ENCODE measurements at regions not wholly inside any gene's neighbourhood (a gene's known extent, or its start where the extent isn't known, plus 50 kb on each side); places are given as distances from the start of the nearest gene placed in this dataset.

DNA sequence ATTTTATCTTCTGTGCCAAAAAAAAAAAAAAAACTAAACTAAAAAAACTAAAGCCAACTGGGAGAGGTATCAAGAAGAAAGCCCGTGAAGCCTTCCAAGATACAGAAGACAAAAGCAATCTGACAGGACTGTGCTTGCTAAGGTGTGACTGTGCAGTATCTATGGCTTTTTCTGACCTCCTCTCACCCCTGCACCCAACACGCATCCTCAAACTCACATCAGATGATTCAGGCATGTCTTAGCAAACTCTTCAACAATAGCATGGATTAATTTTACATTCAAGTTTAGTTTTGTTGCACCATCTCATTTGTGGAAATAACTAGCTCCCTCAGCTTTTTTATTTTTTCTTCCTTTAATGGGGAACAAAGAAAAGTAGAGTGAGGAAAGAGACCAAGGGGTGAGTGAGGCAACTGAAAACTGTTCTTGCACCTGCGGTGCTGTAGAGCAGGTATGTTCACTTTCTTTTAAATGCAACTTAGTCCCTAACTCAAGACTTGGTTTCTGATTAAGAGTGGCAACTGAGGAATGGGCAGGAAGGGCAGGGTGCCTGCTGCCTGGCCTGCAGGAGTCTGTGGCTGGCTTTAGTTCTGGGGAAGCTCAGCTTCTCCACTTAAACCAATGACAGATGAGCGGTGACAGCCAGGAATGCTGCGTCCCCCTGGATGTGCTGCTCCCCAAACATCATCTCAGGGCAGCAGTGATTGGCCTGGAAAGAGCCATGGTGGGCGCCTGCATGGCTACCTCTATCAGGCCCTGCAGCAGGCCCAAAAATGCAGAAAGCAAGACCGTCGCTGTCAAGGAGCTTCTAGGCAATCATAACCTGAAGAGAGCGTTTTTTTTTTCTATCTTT lies 71.3 kb upstream of the LRRC8B start:
- Histone ChIP-seq H3K36me3 (ENCODE audit: control insufficient read depth, insufficient read depth, low read length) (no peaks in the 10 kb centered on the region), H3K27ac (ENCODE audit: extremely low read depth, low read depth, low read length) (no peak overlapping the region), H3K4me1 (replicated peaks in 1 of 2; ENCODE audit: control insufficient read depth in 2 of 2, insufficient read depth in 2 of 2, low read length in 2 of 2) (no peaks in the 10 kb centered on the region), H3K27me3 (ENCODE audit: control insufficient read depth in 2 of 2, insufficient read depth in 2 of 2, low read length in 2 of 2) (no peaks in the 10 kb centered on the region), H3K9ac (ENCODE audit: insufficient read depth in 1 of 2, low read depth in 2 of 2, low read length in 2 of 2) (no peak overlapping the region), H3K4me2 (ENCODE audit: insufficient read depth, low read length) (no peak overlapping the region), H3K9me3 (replicated peaks; ENCODE audit: control insufficient read depth, insufficient read depth, low read depth, low read length) (no peaks in the 10 kb centered on the region), H3K79me2 (ENCODE audit: control insufficient read depth, insufficient read depth, low read length) (no peaks in the 10 kb centered on the region), H4K20me1 (replicated peaks; ENCODE audit: control insufficient read depth, insufficient read depth, low read length) (no peaks in the 10 kb centered on the region), H3K9me1 (ENCODE audit: control insufficient read depth, insufficient read depth, low read length) (no peaks in the 10 kb centered on the region), H3K4me3 (no peak overlapping the region), H2AFZ (ENCODE audit: low read depth, low read length) (no peak overlapping the region)
- TF ChIP-seq, protein P1, sequence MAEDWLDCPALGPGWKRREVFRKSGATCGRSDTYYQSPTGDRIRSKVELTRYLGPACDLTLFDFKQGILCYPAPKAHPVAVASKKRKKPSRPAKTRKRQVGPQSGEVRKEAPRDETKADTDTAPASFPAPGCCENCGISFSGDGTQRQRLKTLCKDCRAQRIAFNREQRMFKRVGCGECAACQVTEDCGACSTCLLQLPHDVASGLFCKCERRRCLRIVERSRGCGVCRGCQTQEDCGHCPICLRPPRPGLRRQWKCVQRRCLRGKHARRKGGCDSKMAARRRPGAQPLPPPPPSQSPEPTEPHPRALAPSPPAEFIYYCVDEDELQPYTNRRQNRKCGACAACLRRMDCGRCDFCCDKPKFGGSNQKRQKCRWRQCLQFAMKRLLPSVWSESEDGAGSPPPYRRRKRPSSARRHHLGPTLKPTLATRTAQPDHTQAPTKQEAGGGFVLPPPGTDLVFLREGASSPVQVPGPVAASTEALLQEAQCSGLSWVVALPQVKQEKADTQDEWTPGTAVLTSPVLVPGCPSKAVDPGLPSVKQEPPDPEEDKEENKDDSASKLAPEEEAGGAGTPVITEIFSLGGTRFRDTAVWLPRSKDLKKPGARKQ (CRISPR knock-in tag; IDR thresholded peaks at IDR 0.05), result no peak
- no peak for TF ChIP-seq KLF16 (IDR thresholded peaks at IDR 0.05)
- ATAC-seq (no peak), DNase-seq (ENCODE audit: extremely low read depth in 1 of 4, low spot score in 3 of 4) (no peak), FAIRE-seq (no peak)
- ChIA-PET POLR2A (no interaction called here), CTCF (ENCODE audit: low intra/inter-chr PET ratio) (interaction anchor here (0.5 to 2.4 kb wide), 2 partner anchors 454 to 480 kb away, joined by 3 to 19 read pairs; no protein-coding TSS in a partner anchor)
- intact Hi-C loops (cut with micrococcal nuclease) (loop anchor here (5.0 to 10.0 kb wide), 2 partner anchors 99 to 436 kb away; no protein-coding TSS in a partner anchor), in situ Hi-C loops (cut with MboI) (no loop called here)
- no TSS peak for BruUV-seq (replicated peaks)
- WGBS (ENCODE audit: insufficient coverage, low coverage, missing lambda C conversion rate), result under 1% methylated on average over 9 of the region's 9 CpGs

Measured in K562 (cell line).